ENCODE measurements at regions not wholly inside any gene's neighbourhood (a gene's known extent, or its start where the extent isn't known, plus 50 kb on each side); places are given as distances from the start of the nearest gene placed in this dataset.

GRCh38 chr6:98605705-98606104 lies 228.7 kb upstream of the POU3F2 start:
- DNase-seq (ENCODE audit: low read depth in 2 of 2): no peak

GRCh38 chr6:98627129-98627775 lies 207.1 kb upstream of the POU3F2 start:
- no peak for DNase-seq (ENCODE audit: low read depth in 2 of 2)

GRCh38 chr6:98633886-98634285 lies 200.5 kb upstream of the POU3F2 start:
- no peak for DNase-seq (ENCODE audit: low read depth in 2 of 2)

- DNase-seq (ENCODE audit: low read depth in 2 of 2): no peak
Measured at GRCh38 chr6:98634569-98634968, 199.8 kb upstream of the POU3F2 start.

GRCh38 chr6:98635191-98635590 lies 199.2 kb upstream of the POU3F2 start:
- DNase-seq (ENCODE audit: low read depth in 2 of 2): no peak

- no peak for DNase-seq (ENCODE audit: low read depth in 2 of 2)
Measured at GRCh38 chr6:98636941-98637340, 197.4 kb upstream of the POU3F2 start.

GRCh38 chr6:98639089-98639635 lies 195.2 kb upstream of the POU3F2 start:
- DNase-seq (ENCODE audit: low read depth in 2 of 2): no peak

GRCh38 chr6:98640366-98640765 lies 194.0 kb upstream of the POU3F2 start:
- DNase-seq (ENCODE audit: low read depth in 2 of 2): no peak

- DNase-seq (ENCODE audit: low read depth in 2 of 2): no peak
Measured at GRCh38 chr6:98641949-98642719, 192.2 kb upstream of the POU3F2 start.

GRCh38 chr6:98644063-98644462 lies 190.3 kb upstream of the POU3F2 start:
- DNase-seq (ENCODE audit: low read depth in 2 of 2): no peak

GRCh38 chr6:98648211-98648914 lies 186.0 kb upstream of the POU3F2 start:
- DNase-seq (ENCODE audit: low read depth in 2 of 2): no peak

GRCh38 chr6:98650941-98651340 lies 183.4 kb upstream of the POU3F2 start:
- DNase-seq (ENCODE audit: low read depth in 2 of 2): no peak

- no peak for DNase-seq (ENCODE audit: low read depth in 2 of 2)
Measured at GRCh38 chr6:98653179-98653578, 181.2 kb upstream of the POU3F2 start.

GRCh38 chr6:98657764-98658163 lies 176.6 kb upstream of the POU3F2 start:
- no peak for DNase-seq (ENCODE audit: low read depth in 2 of 2)

- DNase-seq (ENCODE audit: low read depth in 2 of 2): no peak
Measured at GRCh38 chr6:98669371-98669770, 165.0 kb upstream of the POU3F2 start.

GRCh38 chr6:98670045-98670746 lies 164.2 kb upstream of the POU3F2 start:
- no peak for DNase-seq (ENCODE audit: low read depth in 2 of 2)

GRCh38 chr6:98672681-98673475 lies 161.5 kb upstream of the POU3F2 start:
- no peak for DNase-seq (ENCODE audit: low read depth in 2 of 2)

GRCh38 chr6:98678481-98678880 lies 155.9 kb upstream of the POU3F2 start:
- no peak for DNase-seq (ENCODE audit: low read depth in 2 of 2)

GRCh38 chr6:98686008-98686601 lies 148.3 kb upstream of the POU3F2 start:
- DNase-seq (ENCODE audit: low read depth in 2 of 2): no peak

- DNase-seq (ENCODE audit: low read depth in 2 of 2): no peak
Measured at GRCh38 chr6:98687752-98688151, 146.6 kb upstream of the POU3F2 start.

All from stimulated activated CD4-positive, alpha-beta T cell treated with anti-CD3 and anti-CD28 coated beads, Interleukin-15, amount 100 ng/mL, for 48 hours (primary cell).